H1 (cell line): ENCODE measurements at regions not wholly inside any gene's neighbourhood (a gene's known extent, or its start where the extent isn't known, plus 50 kb on each side); places are given as distances from the start of the nearest gene placed in this dataset.

Experiments
- CREB1 ChIP-seq: IDR thresholded peaks from 2 replicates; pipeline ENCODE4 v1.6.1; 2012; ENCODE audit warnings: inconsistent platforms
- CTCF ChIP-seq, 3 experiments: IDR thresholded peaks; 1 replicate in 2 of 3; 2 replicates in 1 of 3; pipeline versions ENCODE4 v1.5.1 to v1.6.1; 2011; ENCODE audit warnings: low read length in 3 of 3, mild to moderate bottlenecking in 3 of 3, inconsistent platforms in 2 of 3, low read depth in 1 of 3, moderate library complexity in 1 of 3; ENCODE audit not compliant: insufficient read depth in 1 of 3; ENCODE audit errors: control extremely low read depth in 1 of 3
- POLR2A ChIP-seq, 2 experiments: IDR thresholded peaks; 1 replicate in 1 of 2; 2 replicates in 1 of 2; pipeline ENCODE4 v1.6.1; 2011; ENCODE audit warnings: low read depth in 2 of 2, low read length in 2 of 2, mild to moderate bottlenecking in 2 of 2; ENCODE audit errors: control extremely low read depth in 1 of 2
- SUZ12 ChIP-seq: fragments of 200-600 bp; sonication (generic); IDR thresholded peaks from 2 replicates; pipeline ENCODE4 v1.6.1; 2012; ENCODE audit warnings: mild to moderate bottlenecking, inconsistent platforms, low read length, moderate library complexity, mixed read lengths

- TF ChIP-seq CREB1 (no peak), CTCF (IDR thresholded peaks at IDR 0.05; ENCODE audit: control extremely low read depth in 1 of 3, insufficient read depth in 1 of 3, low read depth in 1 of 3, low read length in 3 of 3) (no peak), SUZ12 (no peak), POLR2A (IDR thresholded peaks at IDR 0.05; ENCODE audit: control extremely low read depth in 1 of 2, low read depth in 2 of 2, low read length in 2 of 2) (no peak)
Observed at GRCh38 chr14:101097109-101097793, 193.7 kb upstream of the RTL1 start.
